Activated naive CD4-positive, alpha-beta T cell treated with anti-CD3 and anti-CD28 coated beads for 36 hours (primary cell): ENCODE measurements at regions not wholly inside any gene's neighbourhood (a gene's known extent, or its start where the extent isn't known, plus 50 kb on each side); places are given as distances from the start of the nearest gene placed in this dataset.

Source experiments
- CTCF ChIA-PET: fragments of 350-600 bp; sonication (Branson Sonifier 250); formaldehyde crosslinking; loops from one replicate; lab custom pipeline; 2021; ENCODE audit warnings: antibody characterized with exemption; lab: Charles Lee
- DNase-seq: peaks from one replicate; pipeline ENCODE4 v3.0.0-alpha.2; 2020
- H3K27ac Mint-ChIP-seq: one replicate; pipeline ENCODE4 v1.8.0; 2021; ENCODE audit warnings: mild to moderate bottlenecking, mixed read lengths
- H3K27me3 Mint-ChIP-seq: one replicate; pipeline ENCODE4 v1.8.0; 2021; ENCODE audit warnings: low read depth, mixed read lengths
- H3K36me3 Mint-ChIP-seq: one replicate; pipeline ENCODE4 v1.8.0; 2021; ENCODE audit warnings: low read depth, mixed read lengths
- H3K4me1 Mint-ChIP-seq: one replicate; pipeline ENCODE4 v1.8.0; 2021; ENCODE audit warnings: low read depth, mixed read lengths
- H3K4me3 Mint-ChIP-seq: one replicate; pipeline ENCODE4 v1.8.0; 2021; ENCODE audit warnings: mild to moderate bottlenecking, moderate library complexity, mixed read lengths
- H3K9me3 Mint-ChIP-seq: one replicate; pipeline ENCODE4 v1.8.0; 2021; ENCODE audit warnings: mixed read lengths
- intact Hi-C: fragments of 100-400 bp; cut with micrococcal nuclease; formaldehyde crosslinking; loops from one replicate; pipeline ENCODE4 v1.15.1; 2023

- Mint-ChIP-seq H3K27me3 (no peaks in the 10 kb centered on the region), H3K36me3 (no peaks in the 10 kb centered on the region), H3K27ac (no peak overlapping the region), H3K4me1 (peaks cover 2% of the 10 kb centered on the region), H3K4me3 (no peak overlapping the region), H3K9me3 (no peaks in the 10 kb centered on the region)
- no peak for DNase-seq
- intact Hi-C loops = no loop called here
- CTCF ChIA-PET = no interaction called here
Measured at GRCh38 chr20:50261471-50262212, 71.0 kb downstream of the CEBPB start.

- CTCF ChIA-PET = no interaction called here
- Mint-ChIP-seq H3K27me3 (no peaks in the 10 kb centered on the region), H3K27ac (no peak overlapping the region), H3K4me1 (peaks cover 2% of the 10 kb centered on the region), H3K4me3 (no peak overlapping the region), H3K36me3 (no peaks in the 10 kb centered on the region), H3K9me3 (no peaks in the 10 kb centered on the region)
- intact Hi-C loops = no loop called here
- DNase-seq = no peak
Measured at GRCh38 chr20:50263831-50264230, 73.2 kb downstream of the CEBPB start.

- H3K9me3 Mint-ChIP-seq = no peaks in the 10 kb centered on the region
- no peaks in the 10 kb centered on the region for H3K36me3 Mint-ChIP-seq
- no peak overlapping the region for H3K4me3 Mint-ChIP-seq
- H3K4me1 Mint-ChIP-seq = no peaks in the 10 kb centered on the region
- CTCF ChIA-PET = interaction anchor here (1.5 kb wide), 1 partner anchor 9 kb away, joined by 4 read pairs; no protein-coding TSS in a partner anchor
- H3K27ac Mint-ChIP-seq = no peak overlapping the region
- no peak for DNase-seq
- intact Hi-C loops = no loop called here
- H3K27me3 Mint-ChIP-seq = no peaks in the 10 kb centered on the region
Measured at GRCh38 chr20:50264534-50265145, 74.0 kb downstream of the CEBPB start.

GRCh38 chr20:50265245-50265946 is 74.8 kb downstream of the CEBPB start:
- DNase-seq = no peak
- no peaks in the 10 kb centered on the region for H3K36me3 Mint-ChIP-seq
- CTCF ChIA-PET = interaction anchor here (1.5 kb wide), 1 partner anchor 8 kb away, joined by 4 read pairs; no protein-coding TSS in a partner anchor
- peaks cover under 1% of the 10 kb centered on the region for H3K27me3 Mint-ChIP-seq
- no peak overlapping the region for H3K27ac Mint-ChIP-seq
- intact Hi-C loops = no loop called here
- peaks cover under 1% of the 10 kb centered on the region for H3K4me1 Mint-ChIP-seq
- H3K9me3 Mint-ChIP-seq = no peaks in the 10 kb centered on the region
- no peak overlapping the region for H3K4me3 Mint-ChIP-seq

GRCh38 chr20:50266293-50267040 is 75.8 kb downstream of the CEBPB start:
- intact Hi-C loops = no loop called here
- H3K9me3 Mint-ChIP-seq = no peaks in the 10 kb centered on the region
- H3K36me3 Mint-ChIP-seq = no peaks in the 10 kb centered on the region
- CTCF ChIA-PET = interaction anchor here (1.5 kb wide), 1 partner anchor 7 kb away, joined by 4 read pairs; no protein-coding TSS in a partner anchor
- H3K27ac Mint-ChIP-seq = no peak overlapping the region
- H3K4me1 Mint-ChIP-seq = peaks cover 5% of the 10 kb centered on the region
- peaks cover 10% of the 10 kb centered on the region for H3K27me3 Mint-ChIP-seq
- H3K4me3 Mint-ChIP-seq = no peak overlapping the region
- no peak for DNase-seq

GRCh38 chr20:50267041-50267865 is 76.6 kb downstream of the CEBPB start:
- H3K27me3 Mint-ChIP-seq = peaks cover 12% of the 10 kb centered on the region
- intact Hi-C loops = no loop called here
- CTCF ChIA-PET = no interaction called here
- no peak overlapping the region for H3K4me3 Mint-ChIP-seq
- H3K36me3 Mint-ChIP-seq = no peaks in the 10 kb centered on the region
- DNase-seq = no peak
- H3K4me1 Mint-ChIP-seq = peaks cover 5% of the 10 kb centered on the region
- H3K27ac Mint-ChIP-seq = no peak overlapping the region
- H3K9me3 Mint-ChIP-seq = no peaks in the 10 kb centered on the region

- DNase-seq = no peak
- Mint-ChIP-seq H3K4me3 (no peak overlapping the region), H3K27me3 (peaks cover 12% of the 10 kb centered on the region), H3K4me1 (peaks cover 5% of the 10 kb centered on the region), H3K27ac (no peak overlapping the region), H3K9me3 (no peaks in the 10 kb centered on the region), H3K36me3 (no peaks in the 10 kb centered on the region)
- CTCF ChIA-PET = no interaction called here
- intact Hi-C loops = no loop called here
Measured at GRCh38 chr20:50267866-50268219, 77.2 kb downstream of the CEBPB start.

- CTCF ChIA-PET = interaction anchor here (1.4 kb wide), 1 partner anchor 193 kb away, joined by 3 read pairs; no protein-coding TSS in a partner anchor
- Mint-ChIP-seq H3K27me3 (peaks cover 16% of the 10 kb centered on the region), H3K27ac (no peak overlapping the region), H3K9me3 (no peaks in the 10 kb centered on the region), H3K4me1 (peaks cover 5% of the 10 kb centered on the region), H3K4me3 (no peak overlapping the region), H3K36me3 (no peaks in the 10 kb centered on the region)
- no peak for DNase-seq
- intact Hi-C loops = loop anchor here (1.0 kb wide), 1 partner anchor 79 kb away; the partner anchor contains the start of gene CEBPB
Measured at GRCh38 chr20:50269091-50270033, 78.7 kb downstream of the CEBPB start.

- CTCF ChIA-PET = interaction anchor here (1.4 kb wide), 1 partner anchor 192 kb away, joined by 3 read pairs; no protein-coding TSS in a partner anchor
- Mint-ChIP-seq H3K27ac (no peak overlapping the region), H3K4me1 (peaks cover 5% of the 10 kb centered on the region), H3K4me3 (no peak overlapping the region), H3K9me3 (no peaks in the 10 kb centered on the region), H3K36me3 (no peaks in the 10 kb centered on the region), H3K27me3 (peaks cover 16% of the 10 kb centered on the region)
- no peak for DNase-seq
- intact Hi-C loops = loop anchor here (1.0 kb wide), 1 partner anchor 80 kb away; the partner anchor contains the start of gene CEBPB
Measured at GRCh38 chr20:50270034-50270395, 79.4 kb downstream of the CEBPB start.

GRCh38 chr20:50270569-50270968 is 79.9 kb downstream of the CEBPB start:
- Mint-ChIP-seq H3K9me3 (no peaks in the 10 kb centered on the region), H3K4me3 (no peak overlapping the region), H3K4me1 (peaks cover 5% of the 10 kb centered on the region), H3K36me3 (no peaks in the 10 kb centered on the region), H3K27me3 (peaks cover 16% of the 10 kb centered on the region), H3K27ac (no peak overlapping the region)
- intact Hi-C loops = loop anchor here (1.0 kb wide), 1 partner anchor 80 kb away; the partner anchor contains the start of gene CEBPB
- DNase-seq = peak; percentile 32
- CTCF ChIA-PET = no interaction called here
